ENCODE measurements at regions not wholly inside any gene's neighbourhood (a gene's known extent, or its start where the extent isn't known, plus 50 kb on each side); places are given as distances from the start of the nearest gene placed in this dataset.

DNA sequence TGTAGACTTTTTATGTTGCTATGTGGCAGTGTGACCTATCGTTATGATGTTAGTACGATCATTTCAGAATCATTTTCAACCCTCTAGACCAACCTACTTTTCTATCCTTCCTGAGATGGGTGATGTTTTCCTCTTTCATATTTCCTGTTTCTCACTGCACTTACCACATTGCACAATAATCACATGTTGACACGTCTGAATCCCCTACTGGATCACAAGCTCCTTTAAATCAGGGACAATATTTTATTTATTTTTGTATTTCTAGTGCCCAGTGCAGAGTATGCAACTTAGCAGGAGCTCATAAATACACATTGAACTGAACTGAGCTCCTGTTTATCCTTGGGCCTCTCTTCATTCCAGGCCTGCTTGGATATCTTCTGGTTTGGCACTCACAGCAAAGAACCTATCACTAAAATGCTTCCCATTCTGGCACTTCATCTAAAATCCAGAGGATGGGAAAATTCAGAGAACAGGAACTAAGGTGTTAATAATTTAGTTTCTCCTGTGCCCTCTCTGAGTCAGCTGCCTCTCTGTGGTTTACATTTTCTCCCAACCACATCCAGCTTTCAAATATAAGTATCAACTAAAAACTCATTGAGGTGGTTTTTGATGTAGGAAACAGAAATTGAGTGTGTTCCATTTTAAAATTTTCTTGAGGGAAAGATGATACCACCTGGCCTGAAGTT is 69.4 kb upstream of the DYRK2 start:
- H3K36me3 Mint-ChIP-seq (ENCODE audit: low read depth): no peaks in the 10 kb centered on the region
- H3K9me3 Mint-ChIP-seq: no peaks in the 10 kb centered on the region
- TF ChIP-seq, protein P1, sequence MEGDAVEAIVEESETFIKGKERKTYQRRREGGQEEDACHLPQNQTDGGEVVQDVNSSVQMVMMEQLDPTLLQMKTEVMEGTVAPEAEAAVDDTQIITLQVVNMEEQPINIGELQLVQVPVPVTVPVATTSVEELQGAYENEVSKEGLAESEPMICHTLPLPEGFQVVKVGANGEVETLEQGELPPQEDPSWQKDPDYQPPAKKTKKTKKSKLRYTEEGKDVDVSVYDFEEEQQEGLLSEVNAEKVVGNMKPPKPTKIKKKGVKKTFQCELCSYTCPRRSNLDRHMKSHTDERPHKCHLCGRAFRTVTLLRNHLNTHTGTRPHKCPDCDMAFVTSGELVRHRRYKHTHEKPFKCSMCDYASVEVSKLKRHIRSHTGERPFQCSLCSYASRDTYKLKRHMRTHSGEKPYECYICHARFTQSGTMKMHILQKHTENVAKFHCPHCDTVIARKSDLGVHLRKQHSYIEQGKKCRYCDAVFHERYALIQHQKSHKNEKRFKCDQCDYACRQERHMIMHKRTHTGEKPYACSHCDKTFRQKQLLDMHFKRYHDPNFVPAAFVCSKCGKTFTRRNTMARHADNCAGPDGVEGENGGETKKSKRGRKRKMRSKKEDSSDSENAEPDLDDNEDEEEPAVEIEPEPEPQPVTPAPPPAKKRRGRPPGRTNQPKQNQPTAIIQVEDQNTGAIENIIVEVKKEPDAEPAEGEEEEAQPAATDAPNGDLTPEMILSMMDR (IDR thresholded peaks at IDR 0.05): no peak
- H3K4me3 Mint-ChIP-seq: no peak overlapping the region
- H3K27me3 Mint-ChIP-seq (ENCODE audit: low read depth, poor library complexity): peaks cover 4% of the 10 kb centered on the region
- H3K4me1 Mint-ChIP-seq: no peaks in the 10 kb centered on the region
- no peak overlapping the region for H3K27ac Mint-ChIP-seq
- no peak for DNase-seq

DNA sequence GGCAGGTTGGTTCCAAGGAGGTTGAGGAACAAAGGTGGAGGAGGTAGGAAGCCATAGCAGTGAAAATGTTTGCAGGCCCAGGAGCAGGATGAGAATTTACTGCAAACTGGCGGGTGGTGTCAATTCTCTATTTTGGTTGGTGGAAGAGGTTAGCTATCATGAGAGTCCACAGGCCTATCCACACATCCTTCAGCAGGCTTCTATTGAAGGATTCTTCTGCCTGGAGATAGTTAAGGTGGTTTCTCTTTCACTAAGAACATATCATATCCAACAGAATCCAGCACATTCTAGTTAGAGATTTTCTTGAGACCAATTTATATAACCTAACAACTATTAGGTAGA is 68.9 kb upstream of the DYRK2 start:
- Mint-ChIP-seq H3K4me3 (no peak overlapping the region), H3K27me3 (ENCODE audit: low read depth, poor library complexity) (peaks cover 4% of the 10 kb centered on the region), H3K36me3 (ENCODE audit: low read depth) (no peaks in the 10 kb centered on the region), H3K4me1 (peaks cover 2% of the 10 kb centered on the region), H3K9me3 (no peaks in the 10 kb centered on the region), H3K27ac (no peak overlapping the region)
- TF ChIP-seq, protein P1 (IDR thresholded peaks at IDR 0.05): no peak
- DNase-seq: no peak

DNA sequence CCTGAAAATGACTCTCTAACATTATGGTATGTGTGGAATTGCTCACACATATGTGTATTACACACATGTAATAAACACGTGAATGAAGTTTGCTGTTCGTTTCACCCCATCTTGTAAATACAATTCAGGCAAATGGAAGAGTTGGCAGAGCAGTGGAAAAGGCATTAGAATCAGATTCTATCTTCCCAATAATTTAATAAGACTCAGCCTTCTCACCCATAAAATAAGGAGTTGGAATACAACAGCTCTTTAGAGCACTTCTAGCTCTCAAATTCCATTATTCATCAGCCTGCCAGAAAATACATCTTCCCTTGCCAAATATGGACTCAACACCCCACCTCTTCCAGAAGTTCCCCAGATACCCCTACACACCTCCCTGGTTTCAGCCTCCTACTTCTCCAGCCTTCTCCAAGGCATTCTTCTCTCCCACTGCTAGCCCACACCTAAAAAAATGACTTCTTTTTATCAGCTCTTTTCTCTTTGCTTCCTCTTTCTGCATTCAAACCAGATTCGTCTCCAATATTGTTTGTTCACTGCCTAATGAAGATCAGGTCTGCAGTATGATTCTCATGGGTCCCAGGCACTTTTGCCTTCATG is 66.2 kb upstream of the DYRK2 start:
- H3K36me3 Mint-ChIP-seq (ENCODE audit: low read depth): no peaks in the 10 kb centered on the region
- TF ChIP-seq, protein P1 (IDR thresholded peaks at IDR 0.05): no peak
- no peak for DNase-seq
- H3K4me3 Mint-ChIP-seq: no peak overlapping the region
- peaks cover 6% of the 10 kb centered on the region for H3K4me1 Mint-ChIP-seq
- H3K9me3 Mint-ChIP-seq: no peaks in the 10 kb centered on the region
- H3K27ac Mint-ChIP-seq: no peak overlapping the region
- H3K27me3 Mint-ChIP-seq (ENCODE audit: low read depth, poor library complexity): peaks cover 9% of the 10 kb centered on the region

DNA sequence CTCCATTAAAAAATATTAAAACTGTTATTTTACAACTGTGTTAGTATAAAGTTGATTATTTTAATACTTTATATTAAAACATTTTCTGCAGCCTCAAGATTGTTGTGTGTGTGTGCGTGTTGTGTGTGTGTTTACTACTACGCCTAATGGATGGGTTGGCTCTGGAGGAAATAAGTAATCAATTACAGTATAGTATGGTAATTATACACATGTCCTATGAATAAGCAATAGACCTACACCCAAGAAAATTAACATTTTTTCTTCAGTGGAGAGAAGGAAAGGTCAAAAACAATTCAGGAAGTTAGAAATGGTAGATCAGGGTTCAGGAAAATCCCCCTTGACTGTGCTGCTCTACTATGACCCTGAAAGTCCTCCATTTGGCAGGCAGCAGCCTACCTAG is 65.7 kb upstream of the DYRK2 start:
- TF ChIP-seq, protein P1 (IDR thresholded peaks at IDR 0.05): no peak
- no peaks in the 10 kb centered on the region for H3K36me3 Mint-ChIP-seq (ENCODE audit: low read depth)

DNA sequence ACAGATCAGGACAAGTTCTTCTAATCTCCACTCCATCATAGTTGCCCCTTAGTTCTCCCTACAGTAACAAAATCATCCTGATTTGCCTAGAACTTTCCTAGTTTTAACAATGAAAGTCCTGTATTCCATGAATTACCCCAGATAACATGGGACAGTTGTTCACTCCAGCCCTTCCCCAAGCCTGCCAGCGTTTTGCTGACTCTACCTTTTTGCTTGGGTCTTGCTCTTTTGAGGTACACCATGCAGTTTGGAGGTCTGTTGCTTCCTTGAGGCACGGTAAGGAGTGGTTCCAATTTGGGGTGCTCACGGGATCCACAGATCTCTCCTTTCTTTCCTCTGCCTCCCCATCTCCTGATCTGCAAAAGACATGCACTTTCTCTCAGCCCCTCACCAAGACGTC is 61.6 kb upstream of the DYRK2 start:
- H3K27ac Mint-ChIP-seq: no peak overlapping the region
- H3K36me3 Mint-ChIP-seq (ENCODE audit: low read depth): no peaks in the 10 kb centered on the region
- TF ChIP-seq, protein P1 (IDR thresholded peaks at IDR 0.05): no peak
- no peak for DNase-seq
- no peaks in the 10 kb centered on the region for H3K9me3 Mint-ChIP-seq
- H3K4me3 Mint-ChIP-seq: no peak overlapping the region
- H3K27me3 Mint-ChIP-seq (ENCODE audit: low read depth, poor library complexity): peaks cover 9% of the 10 kb centered on the region
- H3K4me1 Mint-ChIP-seq: peaks cover 6% of the 10 kb centered on the region

More for the DNA sequence above, 65.7 kb upstream of the DYRK2 start:
- H3K9me3 Mint-ChIP-seq: no peaks in the 10 kb centered on the region
- H3K4me1 Mint-ChIP-seq: peaks cover 6% of the 10 kb centered on the region
- H3K4me3 Mint-ChIP-seq: no peak overlapping the region
- DNase-seq: no peak
- H3K27me3 Mint-ChIP-seq (ENCODE audit: low read depth, poor library complexity): peaks cover 9% of the 10 kb centered on the region
- no peak overlapping the region for H3K27ac Mint-ChIP-seq

DNA sequence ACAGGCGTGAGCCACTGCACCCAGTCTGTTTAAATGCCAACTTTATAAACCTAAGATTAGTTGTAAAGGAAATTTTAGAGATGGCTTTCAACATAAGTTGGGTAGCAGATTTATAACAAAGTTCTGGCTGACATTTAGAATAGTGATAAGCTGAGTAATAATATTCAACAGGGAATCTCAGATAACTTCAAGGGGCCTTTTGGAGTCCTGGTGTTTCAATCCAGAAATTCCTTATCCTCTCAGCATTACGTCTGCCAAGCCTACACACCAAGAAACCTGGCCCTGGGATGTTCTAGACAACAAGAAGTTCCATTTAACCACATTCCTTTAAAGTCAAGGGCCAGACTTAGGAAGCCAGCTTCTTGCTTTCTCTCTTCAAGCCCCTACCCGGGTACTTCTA is 59.5 kb upstream of the DYRK2 start:
- Mint-ChIP-seq H3K9me3 (no peaks in the 10 kb centered on the region), H3K27me3 (ENCODE audit: low read depth, poor library complexity) (peaks cover 5% of the 10 kb centered on the region), H3K27ac (no peak overlapping the region), H3K4me3 (no peak overlapping the region), H3K36me3 (ENCODE audit: low read depth) (no peaks in the 10 kb centered on the region), H3K4me1 (peaks cover 15% of the 10 kb centered on the region)
- no peak for DNase-seq
- TF ChIP-seq, protein P1 (IDR thresholded peaks at IDR 0.05): no peak

All from nephron progenitor cell (in vitro differentiated cells).